Jurkat, Clone E6-1 (cell line): ENCODE measurements at regions not wholly inside any gene's neighbourhood (a gene's known extent, or its start where the extent isn't known, plus 50 kb on each side); places are given as distances from the start of the nearest gene placed in this dataset.
A peak's percentile ranks its signal among the peaks of the same experiment; 100 is the strongest.
"Not testable (repeated sequence)": the region's sequence is repeated elsewhere in the genome, so short reads cannot be mapped to it uniquely, and the experiment has no call there.

Experiments used
- DNase-seq: peaks from one replicate; pipeline ENCODE4 v3.0.0-alpha.2; 2011; ENCODE audit warnings: low read depth, low spot score
- H3K4me3 ChIP-seq: 2 replicates; pipeline ENCODE4 v1.5.1; 2011; ENCODE audit warnings: mild to moderate bottlenecking, low read length, control low read depth, moderate library complexity

DNA sequence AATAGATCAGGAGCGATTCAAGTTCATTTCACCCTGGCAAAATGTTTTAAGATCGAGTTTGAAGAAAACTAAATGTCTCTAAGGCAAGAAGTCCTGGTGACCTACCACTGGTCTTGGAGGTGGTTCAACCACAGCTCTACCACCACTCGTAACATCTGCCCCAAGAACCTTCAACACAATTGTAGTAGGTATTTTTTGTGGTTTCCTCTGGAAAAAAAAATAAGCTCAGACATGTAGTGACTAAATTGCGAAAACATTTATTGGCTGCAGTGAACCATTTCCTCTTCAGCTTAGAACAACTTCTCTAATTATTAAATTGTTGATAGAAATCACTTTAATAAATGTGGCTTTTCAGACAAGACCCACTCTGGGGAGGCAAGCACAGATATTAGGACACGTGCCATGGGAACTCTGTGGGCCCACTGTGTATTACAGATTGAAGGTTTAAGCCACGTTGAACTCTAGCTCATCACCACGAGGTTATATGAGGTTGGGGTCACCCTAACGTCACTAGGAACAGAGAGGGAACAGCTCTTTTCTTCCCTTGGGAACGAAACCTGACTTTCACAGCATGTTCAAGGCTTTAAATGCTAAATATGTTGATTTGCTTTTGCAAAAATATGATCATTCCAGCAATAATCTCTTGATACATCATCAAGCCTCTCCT is 142.9 kb downstream of the HSD17B3 start:
- peak; percentile 8 for DNase-seq
- H3K4me3 ChIP-seq = no peak overlapping the region

DNA sequence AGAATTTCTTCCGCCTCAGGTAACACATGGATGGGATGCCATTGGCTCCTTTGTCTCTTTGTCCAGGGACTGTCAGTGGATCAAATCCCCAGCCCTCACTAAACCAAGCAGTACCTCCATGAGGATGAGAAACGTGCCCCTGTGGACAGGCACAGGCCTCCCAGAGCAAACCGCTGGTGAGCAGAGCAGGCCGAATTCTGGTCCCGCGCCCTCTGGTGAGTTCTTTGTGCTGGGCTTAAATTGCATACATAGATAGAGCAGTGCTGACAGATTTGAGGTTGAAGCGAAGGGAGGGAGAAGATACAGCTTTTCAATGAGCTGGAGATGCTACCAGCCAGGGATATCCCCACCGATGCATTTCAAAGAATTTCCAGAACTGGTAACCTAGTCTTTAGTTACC is 143.8 kb downstream of the HSD17B3 start:
- DNase-seq = no peak
- H3K4me3 ChIP-seq = no peak overlapping the region

GRCh38 chr9:96157675-96158074 is 144.3 kb downstream of the HSD17B3 start:
- no peak for DNase-seq
- no peak overlapping the region for H3K4me3 ChIP-seq

- no peak overlapping the region for H3K4me3 ChIP-seq
- peak; percentile 19 for DNase-seq
These were observed 145.6 kb downstream of the HSD17B3 start for GRCh38 chr9:96156171-96156974.

- no peak for DNase-seq
- H3K4me3 ChIP-seq = no peak overlapping the region
These were observed 147.9 kb downstream of the HSD17B3 start for GRCh38 chr9:96154081-96154480.

- DNase-seq = no peak
- no peak overlapping the region for H3K4me3 ChIP-seq
These were observed 149.4 kb downstream of the HSD17B3 start for GRCh38 chr9:96152550-96152949.

DNA sequence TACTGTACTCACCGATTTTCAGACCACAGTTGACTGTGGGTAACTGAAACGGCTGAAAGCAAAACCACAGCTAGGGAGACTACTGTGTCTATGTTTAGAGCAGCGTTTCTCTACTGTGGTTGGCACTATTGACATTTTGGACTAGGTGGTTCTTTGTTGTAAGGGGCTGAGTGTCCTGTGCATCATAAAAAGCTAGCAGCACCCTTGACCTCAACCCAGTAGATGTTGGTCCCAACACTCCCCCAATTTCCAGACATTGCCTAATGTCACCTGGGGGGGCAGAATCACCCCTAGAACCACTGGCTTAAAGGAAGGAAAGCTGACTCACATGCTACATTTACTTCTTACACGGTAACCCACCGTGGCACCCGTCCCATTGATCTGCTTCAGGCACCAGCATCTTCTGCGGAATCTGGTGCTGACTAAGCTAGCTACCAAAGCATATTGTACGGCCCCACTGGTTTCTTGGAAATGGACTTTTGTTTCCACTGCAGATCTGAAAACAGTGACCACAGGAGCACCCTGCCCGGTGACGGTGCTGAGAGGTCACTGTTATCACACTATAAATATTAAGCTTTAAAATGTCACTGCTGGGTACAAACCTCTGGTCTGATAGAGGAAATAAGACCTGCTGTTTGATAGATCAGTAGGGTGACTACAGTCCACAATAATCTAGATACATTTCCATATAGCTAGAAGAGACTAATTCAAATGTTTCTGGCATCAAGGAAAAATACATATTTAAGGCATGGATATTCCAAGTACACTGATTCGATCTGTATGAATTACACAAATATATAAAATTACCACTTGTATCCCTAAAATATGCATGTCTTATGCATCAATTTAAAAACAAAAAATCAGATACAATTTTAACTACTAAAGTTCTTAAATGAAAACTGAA is 151.4 kb downstream of the HSD17B3 start:
- H3K4me3 ChIP-seq = no peak overlapping the region
- peak; percentile 55 for DNase-seq

- no peak overlapping the region for H3K4me3 ChIP-seq
- DNase-seq = peak; percentile 16
These were observed 152.3 kb downstream of the HSD17B3 start for GRCh38 chr9:96149533-96150280.

GRCh38 chr9:96148634-96149532 is 153.1 kb downstream of the HSD17B3 start:
- DNase-seq = no peak
- H3K4me3 ChIP-seq = no peak overlapping the region

DNA sequence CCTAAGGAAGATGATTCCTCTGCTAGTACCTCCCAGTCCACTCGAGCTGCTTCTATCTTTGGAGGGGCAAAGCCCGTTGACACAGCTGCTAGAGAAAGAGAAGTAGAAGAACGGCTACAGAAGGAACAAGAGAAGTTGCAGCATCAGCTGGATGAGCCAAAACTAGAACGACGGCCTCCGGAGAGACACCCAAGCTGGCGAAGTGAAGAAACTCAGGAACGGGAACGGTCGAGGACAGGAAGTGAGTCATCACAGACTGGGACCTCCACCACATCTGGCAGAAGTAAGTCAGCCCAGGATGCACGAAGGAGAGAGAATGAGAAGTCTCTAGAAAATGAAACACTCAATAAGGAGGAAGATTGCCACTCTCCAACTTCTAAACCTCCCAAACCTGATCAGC is 154.9 kb downstream of the HSD17B3 start:
- not testable (repeated sequence) for DNase-seq, H3K4me3 ChIP-seq

DNA sequence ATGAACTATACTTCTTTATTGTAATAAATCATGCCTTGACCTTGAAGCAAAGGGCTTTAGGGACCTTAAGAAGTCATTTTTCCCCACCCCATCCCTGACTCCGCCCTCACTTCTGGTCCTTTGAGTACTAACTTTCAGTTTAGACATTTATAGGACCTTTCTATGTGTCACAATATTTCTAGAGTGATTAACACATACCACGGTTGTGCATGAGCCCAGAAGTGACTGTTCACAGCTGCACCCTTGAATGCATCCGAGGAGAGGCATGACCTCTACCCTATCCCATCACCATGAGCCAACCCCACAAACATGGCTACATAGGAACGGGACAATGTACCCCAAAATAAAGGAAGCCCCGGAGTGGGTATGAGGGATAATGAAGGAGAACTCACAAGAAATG is 160.3 kb downstream of the HSD17B3 start:
- no peak for DNase-seq
- H3K4me3 ChIP-seq = no peak overlapping the region

DNA sequence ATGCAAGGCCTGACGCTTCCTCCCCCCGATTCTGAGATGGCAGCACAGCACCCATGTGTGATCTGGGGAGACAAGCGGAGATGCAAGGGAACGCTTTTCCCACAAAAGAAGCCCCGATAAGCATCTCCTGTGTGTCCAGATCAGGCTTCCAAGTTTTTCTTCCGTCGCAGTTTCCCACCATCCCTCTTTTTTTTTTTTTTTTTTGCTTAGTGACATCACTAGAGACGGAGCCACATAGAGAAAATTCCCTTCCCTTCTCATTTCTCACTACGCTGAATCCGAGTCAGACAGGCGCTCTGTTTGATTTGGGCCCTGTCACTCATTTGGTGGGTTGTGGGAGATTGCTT is 160.9 kb downstream of the HSD17B3 start:
- no peak for DNase-seq

GRCh38 chr9:96140296-96141127 is 161.5 kb downstream of the HSD17B3 start:
- DNase-seq = no peak
- H3K4me3 ChIP-seq = no peak overlapping the region

More for the DNA sequence above, 160.9 kb downstream of the HSD17B3 start:
- H3K4me3 ChIP-seq = no peak overlapping the region

DNA sequence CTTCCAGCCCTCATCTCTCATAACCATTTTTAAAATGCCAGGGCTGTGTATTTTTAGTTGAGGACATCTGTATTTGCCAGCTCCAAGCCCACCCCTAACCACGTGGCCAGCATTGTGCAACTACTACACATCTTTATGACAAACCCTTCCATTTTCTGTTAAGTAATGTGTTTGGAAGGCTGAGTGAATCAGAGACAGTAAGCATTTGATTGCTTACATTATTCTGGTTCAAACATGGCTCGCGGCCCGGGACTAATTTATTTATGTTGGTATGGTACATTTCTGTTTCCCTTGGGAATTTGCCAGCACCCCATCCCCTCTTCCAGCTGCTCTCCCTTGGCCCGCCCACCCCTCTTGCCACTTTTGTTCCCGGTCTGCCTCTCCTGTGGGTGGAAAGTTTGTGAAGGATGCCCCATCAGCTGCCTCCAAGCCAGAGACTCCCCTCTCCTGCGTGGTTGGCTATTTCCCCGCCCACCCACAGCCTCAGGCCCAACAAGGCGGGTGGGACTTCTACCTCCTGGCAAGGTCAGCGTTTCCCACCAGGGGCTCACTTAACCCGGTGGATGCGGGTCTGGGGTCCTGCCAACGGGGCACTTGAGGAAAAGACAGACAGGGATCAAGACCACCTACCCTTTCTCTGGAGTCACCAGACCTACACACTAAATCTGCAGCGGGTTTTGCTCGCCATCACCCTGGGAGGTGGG is 162.2 kb downstream of the HSD17B3 start:
- DNase-seq = no peak
- H3K4me3 ChIP-seq = no peak overlapping the region

DNA sequence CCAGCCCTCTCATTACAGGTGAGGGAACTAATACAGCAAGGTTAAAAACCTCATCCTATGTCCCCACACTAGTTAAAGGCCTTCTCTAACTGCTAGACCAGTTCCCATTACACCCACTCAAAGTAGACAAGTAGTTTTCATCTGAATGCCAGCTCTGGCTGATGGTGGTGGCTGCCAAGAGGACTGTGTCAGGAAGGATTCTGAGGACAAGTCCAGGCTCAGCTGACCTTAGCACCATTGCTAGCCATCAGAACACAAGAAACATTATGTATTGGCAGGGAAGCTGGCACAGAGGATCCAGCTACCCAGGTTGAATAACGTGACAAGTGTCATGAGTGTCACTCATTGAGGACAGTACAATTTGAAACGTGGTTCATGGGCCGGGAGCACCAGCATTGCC is 163.4 kb downstream of the HSD17B3 start:
- no peak overlapping the region for H3K4me3 ChIP-seq
- no peak for DNase-seq

DNA sequence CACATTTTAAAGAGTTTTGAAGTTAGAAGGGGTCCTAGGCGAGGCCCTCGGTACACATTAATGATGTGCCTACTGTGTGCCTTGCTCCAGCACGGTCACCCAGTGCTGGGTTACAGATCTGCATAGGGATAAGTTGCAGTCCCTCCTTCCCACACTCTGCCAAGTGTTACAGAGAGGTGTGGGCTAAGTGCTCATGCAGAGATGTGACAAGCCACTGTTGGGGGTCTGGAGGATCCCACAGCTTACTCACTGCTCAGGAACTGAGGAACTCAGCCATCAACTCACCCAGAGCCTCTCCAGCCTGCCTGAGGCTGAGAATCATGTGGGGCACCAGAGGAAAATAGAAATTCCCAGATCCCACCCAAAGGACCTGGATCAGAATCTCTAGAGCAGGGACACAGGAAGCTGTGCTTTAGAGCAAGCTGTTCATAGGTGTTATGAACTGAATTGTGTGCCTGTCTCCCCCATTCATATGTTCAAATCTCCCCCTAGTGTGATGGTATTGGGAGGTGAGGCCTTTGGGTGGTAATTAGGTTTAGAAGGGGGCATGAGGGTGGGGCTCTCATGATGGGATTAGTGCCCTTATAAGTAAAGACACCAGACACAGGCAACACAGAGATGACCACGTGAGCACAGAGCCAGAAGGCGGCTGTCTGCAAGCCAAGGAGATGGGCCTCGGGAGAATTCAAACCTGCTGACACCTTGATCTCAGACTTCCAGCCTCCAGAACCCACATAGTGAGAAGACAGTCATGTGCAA is 164.1 kb downstream of the HSD17B3 start:
- no peak for DNase-seq
- no peak overlapping the region for H3K4me3 ChIP-seq
